ENCODE measurements at regions not wholly inside any gene's neighbourhood (a gene's known extent, or its start where the extent isn't known, plus 50 kb on each side); places are given as distances from the start of the nearest gene placed in this dataset.

DNA sequence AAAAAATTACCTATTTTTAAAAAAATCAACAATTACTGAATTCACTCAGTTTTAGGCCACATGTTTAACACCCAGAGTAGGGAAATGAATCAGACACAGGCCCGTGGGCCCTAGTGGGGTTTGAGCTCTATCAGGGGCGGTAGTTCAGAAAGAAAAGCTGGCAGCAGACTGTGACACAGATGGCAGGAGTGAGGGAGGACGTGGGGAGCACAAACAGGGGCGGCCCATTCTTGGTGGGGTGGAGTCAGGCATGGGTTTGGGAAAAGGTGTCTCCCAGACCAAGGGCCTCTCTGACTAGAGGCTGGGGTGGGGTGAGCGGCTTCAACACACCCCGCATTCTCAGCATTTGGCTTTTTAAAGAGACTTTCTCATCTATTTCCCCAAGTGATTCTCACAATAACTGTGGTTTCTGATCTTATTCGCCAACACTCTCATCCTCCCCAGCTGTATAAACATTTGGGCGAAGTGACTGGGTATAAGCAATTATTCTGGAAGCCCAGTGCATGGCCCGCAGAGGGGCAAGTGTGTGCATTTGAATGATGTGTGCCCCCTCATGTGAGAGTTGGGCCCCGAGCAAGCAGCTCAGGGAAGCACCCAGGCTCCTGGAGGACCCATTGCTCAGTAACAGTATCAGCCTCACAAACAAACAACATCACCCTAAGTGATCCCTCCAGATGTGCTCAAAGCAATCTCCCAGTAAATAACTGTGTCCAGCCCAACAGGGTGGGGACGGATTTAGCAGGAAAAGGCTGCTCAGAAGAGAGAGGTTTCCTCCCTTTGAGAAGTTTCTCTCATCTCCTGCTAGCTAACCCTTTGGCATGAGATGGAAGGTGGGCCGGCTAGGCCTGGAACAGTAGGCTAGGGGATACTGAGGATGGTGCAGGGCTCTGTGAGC, 437.6 kb upstream of the ZMIZ1 start:
- TF ChIP-seq TEAD4 (IDR thresholded peaks at IDR 0.05) (no peak), RAD21 (IDR thresholded peaks at IDR 0.05; ENCODE audit: low read depth) (no peak), CREB1 (IDR thresholded peaks at IDR 0.05; ENCODE audit: low read depth) (no peak), TAF1 (IDR thresholded peaks at IDR 0.05; ENCODE audit: low read depth) (no peak), CEBPB (IDR thresholded peaks at IDR 0.05) (no peak)
- TF ChIP-seq, protein P1, sequence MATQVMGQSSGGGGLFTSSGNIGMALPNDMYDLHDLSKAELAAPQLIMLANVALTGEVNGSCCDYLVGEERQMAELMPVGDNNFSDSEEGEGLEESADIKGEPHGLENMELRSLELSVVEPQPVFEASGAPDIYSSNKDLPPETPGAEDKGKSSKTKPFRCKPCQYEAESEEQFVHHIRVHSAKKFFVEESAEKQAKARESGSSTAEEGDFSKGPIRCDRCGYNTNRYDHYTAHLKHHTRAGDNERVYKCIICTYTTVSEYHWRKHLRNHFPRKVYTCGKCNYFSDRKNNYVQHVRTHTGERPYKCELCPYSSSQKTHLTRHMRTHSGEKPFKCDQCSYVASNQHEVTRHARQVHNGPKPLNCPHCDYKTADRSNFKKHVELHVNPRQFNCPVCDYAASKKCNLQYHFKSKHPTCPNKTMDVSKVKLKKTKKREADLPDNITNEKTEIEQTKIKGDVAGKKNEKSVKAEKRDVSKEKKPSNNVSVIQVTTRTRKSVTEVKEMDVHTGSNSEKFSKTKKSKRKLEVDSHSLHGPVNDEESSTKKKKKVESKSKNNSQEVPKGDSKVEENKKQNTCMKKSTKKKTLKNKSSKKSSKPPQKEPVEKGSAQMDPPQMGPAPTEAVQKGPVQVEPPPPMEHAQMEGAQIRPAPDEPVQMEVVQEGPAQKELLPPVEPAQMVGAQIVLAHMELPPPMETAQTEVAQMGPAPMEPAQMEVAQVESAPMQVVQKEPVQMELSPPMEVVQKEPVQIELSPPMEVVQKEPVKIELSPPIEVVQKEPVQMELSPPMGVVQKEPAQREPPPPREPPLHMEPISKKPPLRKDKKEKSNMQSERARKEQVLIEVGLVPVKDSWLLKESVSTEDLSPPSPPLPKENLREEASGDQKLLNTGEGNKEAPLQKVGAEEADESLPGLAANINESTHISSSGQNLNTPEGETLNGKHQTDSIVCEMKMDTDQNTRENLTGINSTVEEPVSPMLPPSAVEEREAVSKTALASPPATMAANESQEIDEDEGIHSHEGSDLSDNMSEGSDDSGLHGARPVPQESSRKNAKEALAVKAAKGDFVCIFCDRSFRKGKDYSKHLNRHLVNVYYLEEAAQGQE (IDR thresholded peaks at IDR 0.05; ENCODE audit: low read depth), result no peak
- TF ChIP-seq, protein P2, sequence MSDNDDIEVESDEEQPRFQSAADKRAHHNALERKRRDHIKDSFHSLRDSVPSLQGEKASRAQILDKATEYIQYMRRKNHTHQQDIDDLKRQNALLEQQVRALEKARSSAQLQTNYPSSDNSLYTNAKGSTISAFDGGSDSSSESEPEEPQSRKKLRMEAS (IDR thresholded peaks at IDR 0.05), result no peak

DNA sequence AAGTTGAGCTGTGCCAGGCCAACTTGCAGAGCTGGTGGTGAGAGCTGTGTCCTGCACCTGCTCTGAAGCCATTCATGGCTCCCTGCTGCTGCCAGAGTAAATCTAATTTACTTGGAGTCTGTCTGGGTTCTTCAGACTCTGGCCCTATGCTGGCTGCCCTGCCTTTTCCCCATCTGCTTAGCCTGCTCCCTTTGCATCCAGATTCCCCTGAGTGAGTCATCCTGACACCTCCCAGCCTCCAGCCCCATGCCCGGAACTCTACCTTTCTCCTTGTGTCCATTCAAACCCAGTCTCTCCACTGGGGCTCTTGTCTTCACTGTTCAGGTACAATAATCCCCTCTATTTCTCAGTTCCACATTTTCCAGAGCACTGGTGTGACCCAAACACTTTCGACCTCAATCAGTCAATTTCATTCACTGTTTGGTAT, 434.4 kb upstream of the ZMIZ1 start:
- TF ChIP-seq NFIC (IDR thresholded peaks at IDR 0.05) (no peak), ZBTB7A (IDR thresholded peaks at IDR 0.05; ENCODE audit: low read depth) (no peak), CEBPB (IDR thresholded peaks at IDR 0.05) (no peak), CREB1 (IDR thresholded peaks at IDR 0.05; ENCODE audit: low read depth) (no peak), TCF12 (IDR thresholded peaks at IDR 0.05; ENCODE audit: low read depth) (no peak), TAF1 (IDR thresholded peaks at IDR 0.05; ENCODE audit: low read depth) (no peak), FOXM1 (IDR thresholded peaks at IDR 0.05; ENCODE audit: borderline replicate concordance, low read depth) (no peak), RAD21 (IDR thresholded peaks at IDR 0.05; ENCODE audit: low read depth) (no peak), TEAD4 (IDR thresholded peaks at IDR 0.05) (no peak)
- TF ChIP-seq, protein P1 (IDR thresholded peaks at IDR 0.05; ENCODE audit: low read depth), result no peak
- TF ChIP-seq, protein P3, sequence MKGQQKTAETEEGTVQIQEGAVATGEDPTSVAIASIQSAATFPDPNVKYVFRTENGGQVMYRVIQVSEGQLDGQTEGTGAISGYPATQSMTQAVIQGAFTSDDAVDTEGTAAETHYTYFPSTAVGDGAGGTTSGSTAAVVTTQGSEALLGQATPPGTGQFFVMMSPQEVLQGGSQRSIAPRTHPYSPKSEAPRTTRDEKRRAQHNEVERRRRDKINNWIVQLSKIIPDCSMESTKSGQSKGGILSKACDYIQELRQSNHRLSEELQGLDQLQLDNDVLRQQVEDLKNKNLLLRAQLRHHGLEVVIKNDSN (IDR thresholded peaks at IDR 0.05), result no peak

DNA sequence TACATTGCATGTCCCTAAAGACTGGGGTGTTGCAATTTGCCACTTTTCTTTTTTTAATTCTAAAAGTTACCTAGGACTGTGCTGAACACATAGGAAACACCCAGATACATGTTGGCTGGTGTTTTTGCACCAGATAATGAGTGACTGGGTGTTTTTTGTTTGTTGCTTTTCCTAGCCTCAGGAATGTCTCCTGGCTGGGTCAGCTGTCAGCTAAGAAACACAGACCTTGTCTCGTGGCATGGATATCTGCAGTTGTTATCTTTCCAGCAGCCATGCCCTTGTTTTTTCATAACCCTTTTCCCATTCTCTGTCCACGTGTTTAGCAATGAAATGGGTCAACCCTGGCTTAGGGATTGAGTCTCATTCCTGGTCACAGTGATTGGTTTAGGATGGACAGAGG, 433.9 kb upstream of the ZMIZ1 start:
- TF ChIP-seq TCF12 (IDR thresholded peaks at IDR 0.05; ENCODE audit: low read depth) (no peak), ZBTB7A (IDR thresholded peaks at IDR 0.05; ENCODE audit: low read depth) (no peak), YY1 (IDR thresholded peaks at IDR 0.05; ENCODE audit: low read depth) (no peak)

DNA sequence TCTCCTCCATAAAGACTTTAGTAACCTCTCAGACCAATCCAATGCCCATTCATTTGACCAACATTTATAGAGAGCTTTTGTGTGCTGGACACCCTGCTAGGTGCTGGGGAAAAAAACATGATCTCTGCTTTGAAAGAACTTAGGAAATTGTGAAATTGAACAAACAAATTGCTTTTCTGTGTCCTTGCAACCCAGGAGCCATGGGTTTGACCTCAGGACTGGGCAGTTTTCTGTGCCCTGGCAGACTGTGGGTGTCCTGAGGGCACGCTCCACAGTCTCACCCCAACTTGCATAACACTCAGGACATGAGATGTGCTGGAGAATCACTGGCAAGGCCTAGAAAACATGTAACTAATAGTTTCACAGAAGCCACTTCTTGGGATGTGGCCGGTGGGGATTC, 429.1 kb upstream of the ZMIZ1 start:
- TF ChIP-seq TEAD4 (IDR thresholded peaks at IDR 0.05) (no peak), CREB1 (IDR thresholded peaks at IDR 0.05; ENCODE audit: low read depth) (no peak), FOXM1 (IDR thresholded peaks at IDR 0.05; ENCODE audit: borderline replicate concordance, low read depth) (no peak), TCF12 (IDR thresholded peaks at IDR 0.05; ENCODE audit: low read depth) (no peak), TAF1 (IDR thresholded peaks at IDR 0.05; ENCODE audit: low read depth) (no peak), RAD21 (IDR thresholded peaks at IDR 0.05; ENCODE audit: low read depth) (no peak), EGR1 (IDR thresholded peaks at IDR 0.05) (no peak), YY1 (IDR thresholded peaks at IDR 0.05; ENCODE audit: low read depth) (no peak), EP300 (IDR thresholded peaks at IDR 0.05; ENCODE audit: borderline replicate concordance) (no peak), ZBTB7A (IDR thresholded peaks at IDR 0.05; ENCODE audit: low read depth) (no peak), CEBPB (IDR thresholded peaks at IDR 0.05) (no peak), NFIC (IDR thresholded peaks at IDR 0.05) (no peak)
- TF ChIP-seq, protein P1 (IDR thresholded peaks at IDR 0.05; ENCODE audit: low read depth), result no peak
- TF ChIP-seq, protein P2 (IDR thresholded peaks at IDR 0.05), result no peak
- TF ChIP-seq, protein P3 (IDR thresholded peaks at IDR 0.05), result no peak

Measured in Ishikawa (cell line).